CD4-positive, alpha-beta T cell (primary cell): ENCODE measurements at regions not wholly inside any gene's neighbourhood (a gene's known extent, or its start where the extent isn't known, plus 50 kb on each side); places are given as distances from the start of the nearest gene placed in this dataset.

Experiments
- ATAC-seq: fragments of 200-7000 bp; cut with Tn5 transposase; one replicate; pipeline ENCODE4 v1.10.0; 2022; ENCODE audit warnings: mild to moderate bottlenecking; ENCODE audit not compliant: poor library complexity
- CTCF ChIA-PET: fragments of 350-600 bp; sonication (Branson Sonifier 250); formaldehyde crosslinking; loops from one replicate; lab custom pipeline; 2021; ENCODE audit warnings: antibody characterized with exemption, inconsistent platforms; lab: Charles Lee
- POLR2A ChIA-PET: fragments of 350-600 bp; sonication (Branson Sonifier 250); formaldehyde crosslinking; loops from one replicate; lab custom pipeline; 2021; ENCODE audit warnings: antibody characterized with exemption, inconsistent platforms; lab: Charles Lee
- DNase-seq, 14 experiments: peaks; one replicate each; pipeline ENCODE4 v3.0.0-alpha.2; 2013 to 2020; ENCODE audit warnings: mixed read lengths in 2 of 14
- H3K27ac ChIP-seq, 2 donors: one replicate each; pipeline versions ENCODE4 v1.5.1 to v1.7.0; 2013; ENCODE audit warnings: low read length in 2 of 2, low read depth in 1 of 2, mild to moderate bottlenecking in 1 of 2
- H3K27me3 ChIP-seq, 2 experiments: 1 replicate in 1 of 2; 2 replicates in 1 of 2; pipeline versions ENCODE4 v1.6.1 to v1.7.0; 2013; ENCODE audit warnings: low read length in 2 of 2, control low read depth in 1 of 2, mild to moderate bottlenecking in 1 of 2, moderate library complexity in 1 of 2; ENCODE audit not compliant: insufficient read depth in 2 of 2, control insufficient read depth in 1 of 2
- H3K36me3 ChIP-seq: one replicate; pipeline ENCODE4 v1.6.1; 2013; ENCODE audit warnings: low read length, control low read depth; ENCODE audit not compliant: insufficient read depth
- H3K4me1 ChIP-seq: one replicate; pipeline ENCODE4 v1.6.1; 2013; ENCODE audit warnings: low read length, control low read depth; ENCODE audit not compliant: insufficient read depth
- H3K4me3 ChIP-seq: one replicate; pipeline ENCODE4 v1.5.1; 2013; ENCODE audit warnings: mild to moderate bottlenecking, low read length, moderate library complexity
- H3K9me3 ChIP-seq, 2 experiments: 1 replicate in 1 of 2; 2 replicates in 1 of 2; pipeline versions ENCODE4 v1.6.1 to v1.7.0; 2013; ENCODE audit warnings: low read length in 2 of 2, mild to moderate bottlenecking in 2 of 2, control low read depth in 1 of 2, moderate library complexity in 1 of 2; ENCODE audit not compliant: control insufficient read depth in 1 of 2, insufficient read depth in 1 of 2
- H3K27ac Mint-ChIP-seq: one replicate; pipeline ENCODE4 v1.8.0; 2020; ENCODE audit warnings: mixed read lengths
- H3K27me3 Mint-ChIP-seq: one replicate; pipeline ENCODE4 v1.8.0; 2021; ENCODE audit warnings: mixed read lengths
- H3K36me3 Mint-ChIP-seq: one replicate; pipeline ENCODE4 v1.8.0; 2021; ENCODE audit warnings: low read depth, mixed read lengths
- H3K4me1 Mint-ChIP-seq: one replicate; pipeline ENCODE4 v1.8.0; 2021; ENCODE audit warnings: low read depth, mixed read lengths
- H3K4me3 Mint-ChIP-seq: one replicate; pipeline ENCODE4 v1.8.0; 2020; ENCODE audit warnings: mild to moderate bottlenecking, mixed read lengths
- H3K9me3 Mint-ChIP-seq: one replicate; pipeline ENCODE4 v1.8.0; 2020; ENCODE audit warnings: mixed read lengths
- CTCF ChIP-seq: fragments of 200-600 bp; IDR thresholded peaks from one replicate; pipeline ENCODE4 v1.8.0; 2022; ENCODE audit warnings: antibody characterized with exemption, mild to moderate bottlenecking
- intact Hi-C, 2 experiments: fragments of 100-400 bp; cut with DNase I in 1 of 2; cut with micrococcal nuclease in 1 of 2; formaldehyde crosslinking; loops; one replicate each; pipeline versions ENCODE4 v1.15.1 to v1.9.0; 2023 to 2025; cut with DNase I, micrococcal nuclease

GRCh38 chr5:39486790-39487189 lies 62.0 kb upstream of the DAB2 start:
- POLR2A ChIA-PET: no interaction called here
- intact Hi-C loops: no loop called here
- Mint-ChIP-seq H3K27me3 (peaks cover 14% of the 10 kb centered on the region), H3K27ac (no peak overlapping the region), H3K4me3 (no peak overlapping the region), H3K36me3 (no peaks in the 10 kb centered on the region), H3K9me3 (peaks cover 3% of the 10 kb centered on the region), H3K4me1 (no peaks in the 10 kb centered on the region)
- Histone ChIP-seq H3K36me3 (no peaks in the 10 kb centered on the region), H3K27ac (no peak overlapping the region), H3K27me3 (no peaks in the 10 kb centered on the region), H3K4me3 (no peak overlapping the region), H3K4me1 (no peaks in the 10 kb centered on the region), H3K9me3 (peaks cover 0 to 15% of the 10 kb centered on the region in 2 experiments)
- ATAC-seq: no peak
- no peak for TF ChIP-seq CTCF
- CTCF ChIA-PET: interaction anchor here (0.9 kb wide), 1 partner anchor 18 kb away, joined by 3 read pairs; no protein-coding TSS in a partner anchor
- DNase-seq: no peak

- TF ChIP-seq CTCF: no peak
- Mint-ChIP-seq H3K27ac (no peak overlapping the region), H3K36me3 (no peaks in the 10 kb centered on the region), H3K9me3 (peaks cover under 1% of the 10 kb centered on the region), H3K4me1 (no peaks in the 10 kb centered on the region), H3K27me3 (peaks cover 14% of the 10 kb centered on the region), H3K4me3 (no peak overlapping the region)
- CTCF ChIA-PET: interaction anchor here (0.9 kb wide), 1 partner anchor 18 kb away, joined by 3 read pairs; no protein-coding TSS in a partner anchor
- H3K4me3 ChIP-seq: no peak overlapping the region
- no peaks in the 10 kb centered on the region for H3K4me1 ChIP-seq
- no peaks in the 10 kb centered on the region for H3K27me3 ChIP-seq
- POLR2A ChIA-PET: no interaction called here
- H3K36me3 ChIP-seq: no peaks in the 10 kb centered on the region
- DNase-seq (no peak), ATAC-seq (no peak)
- no peak overlapping the region for H3K27ac ChIP-seq
- H3K9me3 ChIP-seq: peaks cover 0 to 15% of the 10 kb centered on the region in 2 experiments
- intact Hi-C loops: no loop called here
These were observed 61.6 kb upstream of the DAB2 start for GRCh38 chr5:39486361-39486760.

- intact Hi-C loops: no loop called here
- Histone ChIP-seq H3K27ac (no peak overlapping the region), H3K27me3 (no peaks in the 10 kb centered on the region), H3K4me3 (no peak overlapping the region), H3K9me3 (peaks cover 0 to 8% of the 10 kb centered on the region in 2 experiments), H3K36me3 (no peaks in the 10 kb centered on the region), H3K4me1 (no peaks in the 10 kb centered on the region)
- TF ChIP-seq CTCF: no peak
- Mint-ChIP-seq H3K27ac (no peak overlapping the region), H3K4me3 (no peak overlapping the region), H3K4me1 (no peaks in the 10 kb centered on the region), H3K36me3 (no peaks in the 10 kb centered on the region), H3K27me3 (peaks cover 14% of the 10 kb centered on the region), H3K9me3 (no peaks in the 10 kb centered on the region)
- DNase-seq: no peak
- ATAC-seq: no peak
- POLR2A ChIA-PET: no interaction called here
- CTCF ChIA-PET: no interaction called here
These were observed 60.3 kb upstream of the DAB2 start for GRCh38 chr5:39485079-39485478.
